Activated CD8-positive, alpha-beta T cell treated with anti-CD3 and anti-CD28 coated beads for 36 hours (primary cell): ENCODE measurements at regions not wholly inside any gene's neighbourhood (a gene's known extent, or its start where the extent isn't known, plus 50 kb on each side); places are given as distances from the start of the nearest gene placed in this dataset.

Experiments used
- ATAC-seq: fragments of 200-7000 bp; cut with Tn5 transposase; one replicate; pipeline ENCODE4 v1.10.0; 2021; ENCODE audit warnings: mild to moderate bottlenecking, moderate library complexity
- CTCF ChIA-PET: fragments of 350-600 bp; sonication (Branson Sonifier 250); formaldehyde crosslinking; loops from one replicate; lab custom pipeline; 2021; ENCODE audit warnings: antibody characterized with exemption; lab: Charles Lee
- POLR2A ChIA-PET: fragments of 350-600 bp; sonication (Branson Sonifier 250); formaldehyde crosslinking; loops from one replicate; lab custom pipeline; 2021; ENCODE audit warnings: antibody characterized with exemption; lab: Charles Lee
- DNase-seq: peaks from one replicate; pipeline ENCODE4 v3.0.0-alpha.2; 2020
- H3K27ac Mint-ChIP-seq: one replicate; pipeline ENCODE4 v1.8.0; 2021; ENCODE audit warnings: mild to moderate bottlenecking, mixed read lengths
- H3K27me3 Mint-ChIP-seq: one replicate; pipeline ENCODE4 v1.8.0; 2021; ENCODE audit warnings: mixed read lengths
- H3K36me3 Mint-ChIP-seq: one replicate; pipeline ENCODE4 v1.8.0; 2021; ENCODE audit warnings: low read depth, mixed read lengths
- H3K4me1 Mint-ChIP-seq: one replicate; pipeline ENCODE4 v1.8.0; 2021; ENCODE audit warnings: low read depth, mixed read lengths
- H3K4me3 Mint-ChIP-seq: one replicate; pipeline ENCODE4 v1.8.0; 2021; ENCODE audit warnings: mild to moderate bottlenecking, moderate library complexity, mixed read lengths
- H3K9me3 Mint-ChIP-seq: one replicate; pipeline ENCODE4 v1.8.0; 2021; ENCODE audit warnings: mixed read lengths
- intact Hi-C: fragments of 100-400 bp; cut with micrococcal nuclease; formaldehyde crosslinking; loops from one replicate; pipeline ENCODE4 v1.10.0; 2022
- TF ChIP-seq, protein P1 (sequence below): fragments of 200-600 bp; IDR thresholded peaks from one replicate; pipeline ENCODE4 v1.8.0; 2022; ENCODE audit warnings: antibody characterized with exemption, mild to moderate bottlenecking

DNA sequence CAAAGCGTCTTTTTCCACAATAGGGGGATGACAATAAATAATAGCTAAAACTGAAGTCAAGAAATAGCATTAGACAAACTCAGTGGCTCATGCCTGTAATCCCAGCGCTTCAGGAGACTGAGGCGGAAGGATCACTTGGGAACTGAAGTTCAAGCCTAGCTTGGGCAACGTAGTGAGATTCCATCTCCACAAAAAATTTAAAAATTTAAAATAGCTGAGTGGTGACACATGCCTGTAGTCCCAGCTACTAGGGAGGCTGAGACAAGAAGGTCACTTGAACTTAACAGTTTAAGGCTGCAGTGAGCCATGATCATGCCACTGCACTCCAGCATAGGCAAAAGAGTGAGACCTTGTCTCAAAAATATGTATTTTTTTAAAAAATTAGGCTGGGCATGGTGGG lies 107.9 kb downstream of the AKR1D1 start:
- DNase-seq (no peak), ATAC-seq (no peak)
- no peaks in the 10 kb centered on the region for H3K27me3 Mint-ChIP-seq
- TF ChIP-seq, protein P1, sequence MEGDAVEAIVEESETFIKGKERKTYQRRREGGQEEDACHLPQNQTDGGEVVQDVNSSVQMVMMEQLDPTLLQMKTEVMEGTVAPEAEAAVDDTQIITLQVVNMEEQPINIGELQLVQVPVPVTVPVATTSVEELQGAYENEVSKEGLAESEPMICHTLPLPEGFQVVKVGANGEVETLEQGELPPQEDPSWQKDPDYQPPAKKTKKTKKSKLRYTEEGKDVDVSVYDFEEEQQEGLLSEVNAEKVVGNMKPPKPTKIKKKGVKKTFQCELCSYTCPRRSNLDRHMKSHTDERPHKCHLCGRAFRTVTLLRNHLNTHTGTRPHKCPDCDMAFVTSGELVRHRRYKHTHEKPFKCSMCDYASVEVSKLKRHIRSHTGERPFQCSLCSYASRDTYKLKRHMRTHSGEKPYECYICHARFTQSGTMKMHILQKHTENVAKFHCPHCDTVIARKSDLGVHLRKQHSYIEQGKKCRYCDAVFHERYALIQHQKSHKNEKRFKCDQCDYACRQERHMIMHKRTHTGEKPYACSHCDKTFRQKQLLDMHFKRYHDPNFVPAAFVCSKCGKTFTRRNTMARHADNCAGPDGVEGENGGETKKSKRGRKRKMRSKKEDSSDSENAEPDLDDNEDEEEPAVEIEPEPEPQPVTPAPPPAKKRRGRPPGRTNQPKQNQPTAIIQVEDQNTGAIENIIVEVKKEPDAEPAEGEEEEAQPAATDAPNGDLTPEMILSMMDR = no peak
- no peaks in the 10 kb centered on the region for H3K36me3 Mint-ChIP-seq
- H3K9me3 Mint-ChIP-seq = peaks cover 5% of the 10 kb centered on the region
- no peak overlapping the region for H3K27ac Mint-ChIP-seq
- ChIA-PET CTCF (no interaction called here), POLR2A (no interaction called here)
- intact Hi-C loops = no loop called here
- H3K4me1 Mint-ChIP-seq = no peaks in the 10 kb centered on the region
- H3K4me3 Mint-ChIP-seq = no peak overlapping the region

DNA sequence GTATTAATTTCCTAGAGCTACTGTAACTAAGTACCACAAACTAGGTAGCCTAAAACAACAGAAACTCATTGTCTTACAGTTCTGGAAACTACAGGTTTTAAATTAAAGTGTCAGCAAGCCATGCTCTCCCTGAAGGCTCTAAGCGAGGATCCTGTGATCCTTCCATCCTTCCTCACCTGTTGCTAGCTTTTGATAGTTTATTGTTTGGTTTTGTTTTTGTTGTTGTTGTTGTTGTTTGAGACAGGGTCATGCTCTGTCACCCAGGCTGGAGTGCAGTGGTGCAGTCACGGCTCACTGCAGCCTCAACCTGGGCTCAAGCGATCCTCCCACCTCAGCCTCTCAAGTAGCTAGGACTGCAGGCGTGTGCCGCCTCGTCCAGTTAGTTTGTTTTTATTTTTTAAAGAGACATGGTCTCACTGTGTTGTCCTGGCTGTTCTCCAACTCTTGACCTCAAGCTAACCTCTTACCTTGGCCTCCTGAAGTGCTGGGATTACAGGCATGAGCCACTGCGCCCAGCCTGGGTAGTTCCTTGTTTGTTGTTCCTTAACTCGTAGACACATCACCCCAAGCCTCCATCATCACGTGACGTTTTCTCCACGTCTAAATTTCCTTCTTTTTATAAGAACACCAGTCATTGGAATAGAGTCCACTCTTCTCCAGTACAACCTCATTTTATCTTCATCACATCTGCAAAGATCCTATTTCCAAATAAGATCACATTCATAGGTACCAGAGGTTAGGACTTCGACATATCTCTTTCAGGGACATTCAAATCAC lies 109.1 kb downstream of the AKR1D1 start:
- ATAC-seq (no peak), DNase-seq (no peak)
- intact Hi-C loops = no loop called here
- Mint-ChIP-seq H3K9me3 (peaks cover 5% of the 10 kb centered on the region), H3K27ac (no peak overlapping the region), H3K4me1 (no peaks in the 10 kb centered on the region), H3K36me3 (no peaks in the 10 kb centered on the region), H3K27me3 (no peaks in the 10 kb centered on the region), H3K4me3 (no peak overlapping the region)
- CTCF ChIA-PET = no interaction called here
- TF ChIP-seq, protein P1 = no peak
- POLR2A ChIA-PET = no interaction called here

DNA sequence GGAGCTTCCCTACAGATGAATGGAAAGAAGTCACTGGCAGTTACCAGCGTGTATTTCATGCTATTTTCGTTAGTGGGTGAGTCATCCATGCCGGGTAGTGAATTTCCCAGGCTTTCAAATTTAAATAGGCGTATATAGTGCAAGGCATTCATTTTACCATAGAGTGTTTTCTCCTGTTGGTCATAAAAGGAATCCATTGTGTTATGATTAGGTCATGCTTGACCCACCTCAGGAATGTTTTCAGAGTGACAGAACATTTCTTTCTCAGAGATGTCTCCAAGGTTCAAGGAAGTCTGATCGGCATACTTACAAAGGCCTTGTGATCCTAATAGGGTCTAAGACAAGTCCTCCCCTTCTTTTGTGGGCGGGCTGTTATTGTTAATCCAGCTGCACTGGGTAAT lies 110.7 kb downstream of the AKR1D1 start:
- Mint-ChIP-seq H3K9me3 (peaks cover 5% of the 10 kb centered on the region), H3K36me3 (no peaks in the 10 kb centered on the region), H3K27ac (no peak overlapping the region), H3K27me3 (no peaks in the 10 kb centered on the region), H3K4me3 (no peak overlapping the region), H3K4me1 (no peaks in the 10 kb centered on the region)
- ATAC-seq = no peak
- TF ChIP-seq, protein P1 = no peak
- intact Hi-C loops = no loop called here
- ChIA-PET CTCF (no interaction called here), POLR2A (no interaction called here)
- DNase-seq = no peak

DNA sequence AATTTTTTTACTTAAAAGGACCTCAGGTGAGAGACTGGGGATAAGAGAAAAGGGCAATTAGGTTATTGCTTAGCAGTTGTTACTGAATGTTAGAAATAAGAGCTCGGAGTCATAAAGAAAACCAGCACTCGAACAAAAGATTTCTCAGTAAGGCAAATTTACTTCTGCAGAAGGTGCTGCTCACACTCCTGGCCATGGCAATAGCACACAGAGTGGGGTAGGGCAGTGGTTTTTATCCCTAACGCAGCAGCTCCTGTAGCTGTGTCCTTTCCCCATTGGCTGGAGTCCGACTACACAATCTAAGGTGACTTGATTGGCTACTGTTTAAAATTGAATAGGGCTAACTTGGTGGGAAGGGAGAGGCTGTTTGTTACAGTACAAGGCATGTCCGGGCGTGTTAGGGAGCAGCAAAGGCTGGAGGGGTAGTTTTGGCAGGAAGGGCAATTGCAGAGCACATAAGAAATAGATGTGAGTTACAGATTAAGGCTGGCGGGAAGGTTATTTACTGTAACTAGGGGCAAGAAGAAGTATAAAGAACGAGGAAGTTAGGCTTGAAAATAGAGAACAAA lies 112.1 kb downstream of the AKR1D1 start:
- no peaks in the 10 kb centered on the region for H3K4me1 Mint-ChIP-seq
- H3K27ac Mint-ChIP-seq = peak overlapping the region; percentile 16
- H3K36me3 Mint-ChIP-seq = no peaks in the 10 kb centered on the region
- TF ChIP-seq, protein P1 = no peak
- ChIA-PET POLR2A (no interaction called here), CTCF (no interaction called here)
- peaks cover 5% of the 10 kb centered on the region for H3K9me3 Mint-ChIP-seq
- ATAC-seq = no peak
- intact Hi-C loops = no loop called here
- H3K4me3 Mint-ChIP-seq = no peak overlapping the region
- H3K27me3 Mint-ChIP-seq = no peaks in the 10 kb centered on the region
- no peak for DNase-seq

DNA sequence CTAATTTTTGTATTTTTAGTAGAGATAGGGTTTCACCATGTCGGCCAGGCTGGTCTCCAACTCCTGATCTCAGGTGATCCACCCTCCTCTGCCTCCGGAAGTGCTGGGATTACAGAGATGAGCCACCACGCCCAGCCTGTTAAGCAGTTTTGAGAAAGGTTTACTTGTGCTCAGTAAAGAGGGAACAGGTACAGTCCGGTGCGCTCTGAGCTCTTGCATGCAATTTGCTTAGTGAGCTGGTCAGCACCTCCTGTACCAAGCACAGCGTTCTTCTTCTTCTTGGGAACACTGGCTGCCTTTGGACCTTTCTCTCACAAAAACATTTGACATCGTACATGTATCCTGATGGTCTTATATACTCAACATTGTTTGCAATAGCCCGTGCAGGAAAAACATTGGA lies 118.3 kb downstream of the AKR1D1 start:
- Mint-ChIP-seq H3K4me3 (no peak overlapping the region), H3K27ac (no peak overlapping the region), H3K36me3 (no peaks in the 10 kb centered on the region), H3K4me1 (no peaks in the 10 kb centered on the region), H3K9me3 (no peaks in the 10 kb centered on the region), H3K27me3 (no peaks in the 10 kb centered on the region)
- DNase-seq (no peak), ATAC-seq (no peak)
- POLR2A ChIA-PET = no interaction called here
- intact Hi-C loops = no loop called here
- CTCF ChIA-PET = no interaction called here
- TF ChIP-seq, protein P1 = no peak
